HUES48 (cell line): ENCODE measurements at regions not wholly inside any gene's neighbourhood (a gene's known extent, or its start where the extent isn't known, plus 50 kb on each side); places are given as distances from the start of the nearest gene placed in this dataset.

Experiments used
- H3K27ac ChIP-seq: one replicate; pipeline ENCODE4 v1.7.0; 2013; ENCODE audit warnings: low read depth, low read length, inconsistent platforms
- H3K27me3 ChIP-seq: 2 replicates; pipeline ENCODE4 v1.6.1; 2013; ENCODE audit warnings: mild to moderate bottlenecking, low read length; ENCODE audit not compliant: control insufficient read depth, insufficient read depth
- H3K36me3 ChIP-seq: 2 replicates; pipeline ENCODE4 v1.6.1; 2013; ENCODE audit warnings: low read length; ENCODE audit not compliant: control insufficient read depth, insufficient read depth
- H3K4me1 ChIP-seq: 2 replicates; pipeline ENCODE4 v1.6.1; 2013; ENCODE audit warnings: mild to moderate bottlenecking, low read length; ENCODE audit not compliant: control insufficient read depth, insufficient read depth
- H3K4me3 ChIP-seq: 2 replicates; pipeline ENCODE4 v1.5.1; 2013; ENCODE audit warnings: mild to moderate bottlenecking, low read depth, low read length
- H3K9ac ChIP-seq: 2 replicates; pipeline ENCODE4 v1.6.1; 2013; ENCODE audit warnings: mild to moderate bottlenecking, low read depth, low read length, moderate library complexity
- H3K9me3 ChIP-seq: 2 replicates; pipeline ENCODE4 v1.6.1; 2013; ENCODE audit warnings: low read length; ENCODE audit not compliant: control insufficient read depth, insufficient read depth

DNA sequence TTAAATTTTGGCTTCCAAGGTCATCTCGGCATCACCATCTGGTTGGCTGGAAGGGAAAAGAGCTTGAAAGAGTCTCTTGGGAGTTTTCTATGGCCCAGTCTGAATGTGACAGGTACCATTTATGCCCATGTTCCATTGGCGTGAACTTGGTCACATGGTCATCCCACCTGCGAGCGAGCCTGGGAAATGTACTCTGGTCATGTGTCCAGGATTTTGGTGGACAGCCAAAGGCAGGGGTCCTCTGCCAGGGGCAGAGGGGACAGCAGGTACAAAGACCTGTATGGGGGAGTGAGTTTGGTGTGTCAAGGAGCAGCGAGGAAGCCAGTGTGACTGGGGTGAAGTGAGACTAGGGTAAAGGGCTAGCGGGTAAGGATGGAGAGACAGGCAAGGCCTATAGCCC is 112.6 kb downstream of the CDC5L start:
- Histone ChIP-seq H3K36me3 (no peaks in the 10 kb centered on the region), H3K27me3 (no peaks in the 10 kb centered on the region), H3K27ac (no peak overlapping the region), H3K9ac (no peak overlapping the region), H3K4me1 (no peaks in the 10 kb centered on the region), H3K9me3 (no peaks in the 10 kb centered on the region), H3K4me3 (no peak overlapping the region)

DNA sequence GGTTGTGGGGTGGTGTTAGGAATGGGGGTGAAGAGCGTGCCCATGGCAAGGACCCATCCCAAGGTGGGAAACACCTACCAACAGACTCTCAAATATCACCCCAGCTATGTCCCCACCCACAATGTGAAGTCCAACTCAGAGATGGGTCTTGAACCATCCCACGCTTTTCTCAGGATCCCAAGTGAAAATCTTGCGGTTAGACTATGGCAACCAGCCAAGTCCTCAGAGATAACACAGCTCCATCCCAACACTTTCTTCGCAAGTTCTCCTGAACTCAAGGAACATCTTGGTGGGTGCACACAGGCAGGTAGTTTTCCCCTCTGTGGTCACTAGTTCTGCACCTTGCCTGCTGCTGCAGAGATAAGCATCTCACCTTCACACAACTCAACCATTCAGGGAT is 116.0 kb downstream of the CDC5L start:
- no peaks in the 10 kb centered on the region for H3K27me3 ChIP-seq
- no peaks in the 10 kb centered on the region for H3K36me3 ChIP-seq
- no peak overlapping the region for H3K9ac ChIP-seq
- H3K27ac ChIP-seq: no peak overlapping the region
- no peaks in the 10 kb centered on the region for H3K4me1 ChIP-seq
- no peak overlapping the region for H3K4me3 ChIP-seq
- H3K9me3 ChIP-seq: no peaks in the 10 kb centered on the region

DNA sequence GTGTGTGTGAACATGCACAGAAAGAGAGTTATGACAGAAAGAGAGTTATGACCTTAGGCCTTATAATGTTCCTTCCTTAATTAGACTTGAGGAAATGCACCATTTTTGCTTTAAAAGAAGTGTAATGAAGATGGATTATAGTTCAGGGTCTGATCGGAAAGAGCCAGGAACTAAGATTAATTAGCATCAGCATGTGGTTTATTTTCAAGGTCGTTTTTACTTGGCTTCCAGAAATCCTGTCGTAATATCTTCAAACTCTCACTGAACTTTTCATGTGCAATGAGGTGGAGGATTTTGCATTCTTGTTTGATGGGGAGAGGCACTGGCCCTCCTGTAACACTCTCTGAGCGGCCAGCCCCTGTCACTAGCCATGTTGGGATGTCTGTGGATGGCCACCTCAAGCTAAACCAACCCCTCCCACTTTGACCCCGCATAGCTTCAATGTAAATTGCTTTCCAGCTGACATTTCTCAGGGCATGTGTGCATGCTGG is 116.8 kb downstream of the CDC5L start:
- H3K27ac ChIP-seq: no peak overlapping the region
- no peak overlapping the region for H3K4me3 ChIP-seq
- no peak overlapping the region for H3K9ac ChIP-seq
- H3K27me3 ChIP-seq: no peaks in the 10 kb centered on the region
- no peaks in the 10 kb centered on the region for H3K4me1 ChIP-seq
- H3K36me3 ChIP-seq: no peaks in the 10 kb centered on the region
- H3K9me3 ChIP-seq: no peaks in the 10 kb centered on the region

DNA sequence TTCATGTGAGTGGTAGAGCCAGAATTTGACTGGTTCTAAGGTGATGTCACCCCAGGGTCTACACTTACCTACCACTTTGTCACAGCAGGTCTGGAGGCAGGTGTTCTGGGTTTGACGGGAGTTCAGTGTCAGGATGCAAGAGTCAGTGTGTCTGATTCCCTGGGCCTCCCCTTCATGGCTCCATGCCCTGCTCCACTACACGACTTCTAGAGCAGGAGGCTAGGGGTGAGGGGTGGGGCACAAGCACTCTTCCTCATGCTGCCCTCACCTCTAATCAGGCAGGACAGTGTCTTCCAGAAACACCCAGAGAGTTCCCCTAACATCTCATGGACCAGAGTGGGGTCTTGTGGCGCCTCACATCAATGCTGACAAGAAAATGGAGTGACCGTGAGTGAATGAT is 118.2 kb downstream of the CDC5L start:
- no peaks in the 10 kb centered on the region for H3K36me3 ChIP-seq
- H3K4me3 ChIP-seq: no peak overlapping the region
- H3K9me3 ChIP-seq: no peaks in the 10 kb centered on the region
- no peaks in the 10 kb centered on the region for H3K4me1 ChIP-seq
- no peak overlapping the region for H3K9ac ChIP-seq
- no peak overlapping the region for H3K27ac ChIP-seq
- no peaks in the 10 kb centered on the region for H3K27me3 ChIP-seq

DNA sequence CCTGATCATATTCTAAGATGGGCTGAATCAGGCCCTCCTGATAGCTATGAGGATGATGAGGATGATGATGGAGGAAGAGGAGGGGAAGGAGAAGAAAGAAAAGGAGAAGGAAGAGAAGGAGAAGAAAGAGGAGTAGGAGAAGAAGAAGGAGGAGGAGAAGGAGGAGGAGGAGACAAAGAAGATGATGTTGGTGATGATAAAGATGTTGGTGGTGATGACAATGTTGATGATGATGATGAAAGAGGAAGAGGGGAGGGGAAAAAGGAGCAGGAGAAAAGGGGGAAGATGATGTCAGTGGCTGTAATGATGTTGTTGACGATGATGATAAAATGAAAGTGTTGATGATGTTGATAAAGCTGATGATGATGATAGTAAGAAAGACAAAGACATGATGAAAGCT is 119.5 kb downstream of the CDC5L start:
- no peak overlapping the region for H3K27ac ChIP-seq
- H3K9ac ChIP-seq: no peak overlapping the region
- H3K36me3 ChIP-seq: no peaks in the 10 kb centered on the region
- H3K9me3 ChIP-seq: no peaks in the 10 kb centered on the region
- no peak overlapping the region for H3K4me3 ChIP-seq
- no peaks in the 10 kb centered on the region for H3K27me3 ChIP-seq
- 0 out of 2 replicates have a peak, but pooled peaks cover 3% of the 10 kb centered on the region for H3K4me1 ChIP-seq

DNA sequence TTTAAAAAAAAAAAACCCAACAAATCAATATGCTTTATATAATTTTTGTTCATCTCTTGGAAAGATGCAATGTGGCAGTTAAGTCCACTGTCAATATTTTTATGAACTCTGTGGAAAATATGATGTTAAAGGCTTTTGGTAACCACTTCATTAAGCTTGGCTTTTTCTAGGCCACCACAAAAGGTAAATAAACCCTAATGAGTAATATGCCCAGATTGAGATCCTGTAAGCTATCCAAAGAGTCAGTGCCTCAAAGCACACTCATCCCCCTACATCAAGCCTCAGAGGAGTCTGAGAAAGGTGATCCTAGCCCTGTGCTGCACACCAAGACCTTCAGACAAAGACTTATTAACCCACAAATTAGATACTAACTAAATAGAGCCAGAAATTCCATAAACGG is 121.1 kb downstream of the CDC5L start:
- H3K9me3 ChIP-seq: no peaks in the 10 kb centered on the region

DNA sequence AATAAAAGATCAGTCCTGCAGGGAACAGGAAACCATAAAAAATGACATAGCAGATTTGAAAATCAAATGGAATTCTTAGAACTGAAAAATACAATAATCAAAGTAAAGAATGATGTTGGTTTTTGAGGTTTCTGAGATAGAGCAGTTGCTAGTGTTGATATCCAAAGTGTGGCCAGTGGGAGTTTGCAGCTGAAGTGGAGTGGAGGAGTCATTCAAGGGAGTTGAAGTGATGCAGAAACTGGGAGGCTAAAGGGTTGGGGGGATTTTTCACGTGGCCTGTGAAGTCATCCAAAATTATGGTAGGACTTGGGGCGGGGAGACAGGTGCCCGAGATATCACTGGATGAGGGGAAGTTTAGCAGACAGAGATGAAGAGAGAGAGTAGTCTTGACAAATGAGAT is 123.6 kb downstream of the CDC5L start:
- Histone ChIP-seq H3K4me1 (0 out of 2 replicates have a peak, but pooled peaks cover 3% of the 10 kb centered on the region), H3K9me3 (no peaks in the 10 kb centered on the region), H3K4me3 (no peak overlapping the region), H3K27ac (no peak overlapping the region), H3K9ac (no peak overlapping the region), H3K36me3 (no peaks in the 10 kb centered on the region), H3K27me3 (no peaks in the 10 kb centered on the region)

More for the DNA sequence above, 121.1 kb downstream of the CDC5L start:
- no peak overlapping the region for H3K4me3 ChIP-seq
- H3K9ac ChIP-seq: no peak overlapping the region
- H3K27ac ChIP-seq: no peak overlapping the region
- no peaks in the 10 kb centered on the region for H3K36me3 ChIP-seq
- no peaks in the 10 kb centered on the region for H3K27me3 ChIP-seq
- H3K4me1 ChIP-seq: 0 out of 2 replicates have a peak, but pooled peaks cover 3% of the 10 kb centered on the region

DNA sequence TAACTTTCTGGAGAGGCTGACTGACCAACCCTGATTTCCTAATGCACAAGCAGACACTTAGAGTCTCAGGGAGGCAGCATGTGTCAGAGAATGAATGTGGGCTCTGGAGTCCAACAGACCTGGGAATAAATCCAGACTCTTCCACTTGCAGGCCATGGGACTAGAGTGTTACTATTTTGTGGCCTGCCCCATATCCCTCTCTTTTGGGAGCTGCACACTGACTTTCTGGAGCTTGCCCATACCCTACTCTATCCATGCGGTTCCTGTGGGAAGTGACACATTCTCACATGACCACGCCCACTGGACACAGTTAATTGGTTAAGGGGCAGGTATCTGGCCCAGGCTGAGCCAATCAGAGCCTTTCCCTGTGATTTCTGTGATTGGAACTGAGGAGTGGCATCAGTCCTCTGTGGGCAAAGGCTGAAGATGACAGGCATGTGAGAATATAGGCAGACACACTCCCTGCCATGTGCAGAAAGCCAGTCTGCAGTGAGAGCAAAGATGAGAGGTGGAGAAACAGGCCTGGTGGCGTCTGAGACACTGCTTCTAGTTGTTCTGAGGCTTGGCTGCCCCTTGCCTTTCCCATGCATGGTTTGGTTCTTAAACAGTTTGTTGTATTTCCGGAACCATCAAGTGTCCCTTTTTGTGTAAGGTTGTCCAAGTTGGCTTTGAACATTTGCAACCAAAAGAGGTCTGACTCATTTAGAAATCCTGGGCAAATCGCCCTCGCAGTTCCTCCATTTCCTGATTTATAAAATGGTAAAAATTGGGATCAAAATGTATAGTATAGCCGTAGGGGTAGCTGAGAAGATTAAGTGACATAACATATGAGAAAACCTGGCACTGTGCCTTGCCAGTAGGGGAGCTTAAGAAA is 125.6 kb downstream of the CDC5L start:
- no peaks in the 10 kb centered on the region for H3K27me3 ChIP-seq
- H3K36me3 ChIP-seq: no peaks in the 10 kb centered on the region
- H3K9ac ChIP-seq: no peak overlapping the region
- H3K4me3 ChIP-seq: no peak overlapping the region
- H3K4me1 ChIP-seq: 0 out of 2 replicates have a peak, but pooled peaks cover 3% of the 10 kb centered on the region
- no peaks in the 10 kb centered on the region for H3K9me3 ChIP-seq
- H3K27ac ChIP-seq: no peak overlapping the region

DNA sequence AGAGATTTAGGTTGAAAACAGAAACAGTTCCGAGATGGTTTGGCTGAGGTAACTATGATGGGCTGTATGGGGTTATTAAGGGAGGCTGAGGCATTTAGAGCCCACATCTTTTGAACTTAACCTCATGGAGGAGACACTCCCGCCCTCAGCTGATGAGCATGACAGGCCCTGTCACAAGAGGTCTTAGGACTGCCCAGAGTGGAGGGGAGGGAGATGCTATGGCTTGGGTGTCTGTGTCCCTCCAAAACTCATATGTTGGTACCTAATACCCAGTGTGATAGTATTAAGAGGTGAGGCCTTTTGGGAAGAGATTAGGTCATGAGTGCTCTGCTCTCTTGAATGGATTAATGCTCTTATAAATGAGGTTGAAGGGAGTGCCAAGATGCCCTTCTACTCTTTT is 126.6 kb downstream of the CDC5L start:
- Histone ChIP-seq H3K4me1 (0 out of 2 replicates have a peak, but pooled peaks cover 3% of the 10 kb centered on the region), H3K4me3 (no peak overlapping the region), H3K36me3 (no peaks in the 10 kb centered on the region), H3K27ac (no peak overlapping the region), H3K9ac (no peak overlapping the region), H3K9me3 (no peaks in the 10 kb centered on the region), H3K27me3 (no peaks in the 10 kb centered on the region)

DNA sequence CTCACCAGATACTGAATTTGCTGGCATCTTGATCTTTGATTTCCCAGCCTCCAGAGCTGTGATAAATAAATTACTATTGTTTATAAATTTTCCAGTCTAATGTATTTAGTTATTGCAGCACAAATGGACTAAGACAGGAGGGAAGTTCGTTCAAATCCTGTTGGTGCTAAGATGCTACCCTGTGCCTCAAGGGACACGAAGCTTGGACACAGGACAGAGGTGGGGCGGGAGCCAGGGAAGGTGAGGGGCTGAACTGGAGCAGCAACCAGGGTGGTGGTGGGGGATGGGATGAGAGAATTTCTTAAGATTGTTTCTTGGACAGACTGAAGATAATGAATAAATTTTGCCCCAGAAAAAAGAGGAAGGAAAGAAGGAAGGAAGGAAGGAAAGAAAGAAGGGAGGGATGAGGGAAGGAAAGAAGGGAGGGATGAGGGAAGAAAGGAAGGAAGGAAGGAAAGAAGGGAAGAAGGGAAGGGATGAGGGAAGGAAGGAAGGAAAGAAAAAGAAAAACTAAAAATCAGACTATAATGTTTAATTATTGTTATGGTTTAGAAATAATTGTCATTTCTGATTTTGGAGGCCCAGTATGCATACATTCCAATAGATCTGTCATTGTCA is 127.2 kb downstream of the CDC5L start:
- H3K9ac ChIP-seq: no peak overlapping the region
- no peak overlapping the region for H3K27ac ChIP-seq
- H3K36me3 ChIP-seq: no peaks in the 10 kb centered on the region

DNA sequence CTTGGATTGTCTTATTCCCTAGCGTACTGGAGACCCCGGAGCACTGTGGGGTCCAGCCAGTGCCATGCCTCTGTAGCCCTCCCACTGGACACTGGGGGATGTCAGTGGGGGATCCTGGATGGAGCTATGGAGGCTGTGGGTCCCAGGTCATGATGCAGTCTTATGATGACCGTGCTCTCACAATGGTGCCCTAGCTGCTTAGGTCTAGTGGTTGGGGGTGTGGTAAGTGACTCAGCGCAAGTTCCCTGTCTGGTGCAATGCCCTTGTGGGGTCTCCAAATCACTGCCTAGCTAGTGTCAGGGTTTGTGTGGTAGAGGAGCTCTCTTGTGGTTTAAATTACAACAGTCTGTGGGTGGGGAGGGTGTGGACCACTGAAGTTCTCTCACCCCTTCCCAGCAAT is 135.4 kb downstream of the CDC5L start:
- no peaks in the 10 kb centered on the region for H3K36me3 ChIP-seq
- H3K27me3 ChIP-seq: no peaks in the 10 kb centered on the region
- no peak overlapping the region for H3K9ac ChIP-seq
- no peaks in the 10 kb centered on the region for H3K9me3 ChIP-seq
- H3K27ac ChIP-seq: no peak overlapping the region
- no peak overlapping the region for H3K4me3 ChIP-seq
- peaks cover 3% of the 10 kb centered on the region for H3K4me1 ChIP-seq

More for the DNA sequence above, 127.2 kb downstream of the CDC5L start:
- Histone ChIP-seq H3K4me3 (no peak overlapping the region), H3K9me3 (no peaks in the 10 kb centered on the region), H3K4me1 (0 out of 2 replicates have a peak, but pooled peaks cover 3% of the 10 kb centered on the region), H3K27me3 (no peaks in the 10 kb centered on the region)
